ENCODE measurements at regions not wholly inside any gene's neighbourhood (a gene's known extent, or its start where the extent isn't known, plus 50 kb on each side); places are given as distances from the start of the nearest gene placed in this dataset.

DNA sequence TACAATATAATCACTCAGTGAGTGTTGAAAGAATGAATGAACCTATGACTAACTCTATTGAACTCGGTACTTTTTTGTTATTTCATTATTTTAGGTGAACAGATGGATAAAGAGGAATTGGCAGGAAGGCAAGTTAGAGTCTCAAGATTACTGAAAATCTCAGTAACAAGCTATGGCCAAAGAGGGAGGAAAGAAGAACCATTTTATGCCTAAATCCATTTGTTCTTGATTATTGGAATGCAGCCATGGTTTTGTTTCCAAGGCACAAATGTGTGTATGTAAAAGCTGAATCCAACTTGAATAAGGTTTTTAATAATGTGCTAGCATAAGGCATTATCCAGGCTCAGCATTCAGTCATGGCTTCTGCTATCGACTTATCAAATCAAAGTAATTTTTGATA lies 196.4 kb downstream of the DTHD1 start:
- Histone ChIP-seq H3K9me3 (replicated peaks in 1 of 2; ENCODE audit: control insufficient read depth in 1 of 2, insufficient read depth in 1 of 2, low read length in 2 of 2) (no peaks in the 10 kb centered on the region), H2AFZ (ENCODE audit: insufficient read depth, low read depth, low read length, poor library complexity, severe bottlenecking) (no peak overlapping the region), H4K20me1 (ENCODE audit: insufficient read depth, low read length) (no peaks in the 10 kb centered on the region), H3K36me3 (replicated peaks in 1 of 2; ENCODE audit: control insufficient read depth in 1 of 2, insufficient read depth in 2 of 2, low read length in 2 of 2) (no peaks in the 10 kb centered on the region), H3K4me3 (replicated peaks in 1 of 3; ENCODE audit: low read depth in 2 of 3, low read length in 3 of 3) (no peak overlapping the region), H3K27ac (ENCODE audit: low read depth in 1 of 2, low read length in 2 of 2) (no peak overlapping the region), H3K4me2 (replicated peaks; ENCODE audit: extremely low read depth, low read length, poor library complexity, severe bottlenecking) (no peak overlapping the region), H3K4me1 (ENCODE audit: control insufficient read depth in 1 of 2, insufficient read depth in 2 of 2, low read length in 2 of 2) (no peaks in the 10 kb centered on the region), H3K79me2 (ENCODE audit: insufficient read depth, low read length) (no peaks in the 10 kb centered on the region), H3K27me3 (ENCODE audit: control insufficient read depth in 2 of 2, insufficient read depth in 2 of 2, low read length in 2 of 2) (no peaks in the 10 kb centered on the region), H3K9ac (ENCODE audit: insufficient read depth, low read length, poor library complexity, severe bottlenecking) (no peak overlapping the region)
- Mint-ChIP-seq H3K27me3 (ENCODE audit: low read depth in 3 of 3) (peaks cover 0 to 4% (median 0%) of the 10 kb centered on the region in 3 donors), H3K9me3 (peaks cover 0 to 1% (median 0%) of the 10 kb centered on the region in 7 donors), H3K36me3 (no peaks in the 10 kb centered on the region), H3K4me3 (no peak overlapping the region), H3K27ac (no peak overlapping the region), H3K4me1 (no peaks in the 10 kb centered on the region)
- intact Hi-C loops (cut with micrococcal nuclease), result no loop called here
- WGBS (ENCODE audit: insufficient coverage), result no CpG with 5 or more reads among the region's 2 CpGs
- DNase-seq, result no peak
- TF ChIP-seq, protein P1, sequence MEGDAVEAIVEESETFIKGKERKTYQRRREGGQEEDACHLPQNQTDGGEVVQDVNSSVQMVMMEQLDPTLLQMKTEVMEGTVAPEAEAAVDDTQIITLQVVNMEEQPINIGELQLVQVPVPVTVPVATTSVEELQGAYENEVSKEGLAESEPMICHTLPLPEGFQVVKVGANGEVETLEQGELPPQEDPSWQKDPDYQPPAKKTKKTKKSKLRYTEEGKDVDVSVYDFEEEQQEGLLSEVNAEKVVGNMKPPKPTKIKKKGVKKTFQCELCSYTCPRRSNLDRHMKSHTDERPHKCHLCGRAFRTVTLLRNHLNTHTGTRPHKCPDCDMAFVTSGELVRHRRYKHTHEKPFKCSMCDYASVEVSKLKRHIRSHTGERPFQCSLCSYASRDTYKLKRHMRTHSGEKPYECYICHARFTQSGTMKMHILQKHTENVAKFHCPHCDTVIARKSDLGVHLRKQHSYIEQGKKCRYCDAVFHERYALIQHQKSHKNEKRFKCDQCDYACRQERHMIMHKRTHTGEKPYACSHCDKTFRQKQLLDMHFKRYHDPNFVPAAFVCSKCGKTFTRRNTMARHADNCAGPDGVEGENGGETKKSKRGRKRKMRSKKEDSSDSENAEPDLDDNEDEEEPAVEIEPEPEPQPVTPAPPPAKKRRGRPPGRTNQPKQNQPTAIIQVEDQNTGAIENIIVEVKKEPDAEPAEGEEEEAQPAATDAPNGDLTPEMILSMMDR (IDR thresholded peaks at IDR 0.05), result no peak

DNA sequence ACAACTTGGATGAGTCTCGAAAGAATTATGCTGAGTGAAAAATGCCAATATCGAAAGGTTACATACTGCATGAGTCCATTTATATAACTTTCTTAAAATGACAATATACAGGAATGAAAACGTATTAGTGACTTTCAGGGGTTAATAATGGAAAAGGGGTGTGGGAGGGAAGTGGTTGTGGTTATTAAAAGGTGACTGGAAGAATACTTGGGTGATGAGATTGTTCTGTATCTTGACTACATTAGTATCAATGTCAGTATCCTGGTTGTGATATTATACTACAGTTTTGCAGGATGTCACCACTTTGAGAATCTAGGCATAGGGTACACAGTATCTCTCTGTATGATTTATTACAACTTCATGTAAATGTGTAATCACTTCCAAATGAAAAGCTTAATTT lies 204.5 kb downstream of the DTHD1 start:
- no peaks in the 10 kb centered on the region for H3K4me1 Mint-ChIP-seq
- intact Hi-C loops (cut with micrococcal nuclease), result no loop called here

More for the DNA sequence above, 204.5 kb downstream of the DTHD1 start:
- TF ChIP-seq, protein P1 (IDR thresholded peaks at IDR 0.05), result no peak
- no peak overlapping the region for H3K4me3 Mint-ChIP-seq
- Histone ChIP-seq H3K27me3 (ENCODE audit: control insufficient read depth in 2 of 2, insufficient read depth in 2 of 2, low read length in 2 of 2) (no peaks in the 10 kb centered on the region), H3K27ac (ENCODE audit: low read depth in 1 of 2, low read length in 2 of 2) (no peak overlapping the region), H3K4me2 (replicated peaks; ENCODE audit: extremely low read depth, low read length, poor library complexity, severe bottlenecking) (no peak overlapping the region), H3K9me3 (replicated peaks in 1 of 2; ENCODE audit: control insufficient read depth in 1 of 2, insufficient read depth in 1 of 2, low read length in 2 of 2) (no peaks in the 10 kb centered on the region), H4K20me1 (ENCODE audit: insufficient read depth, low read length) (no peaks in the 10 kb centered on the region), H3K36me3 (replicated peaks in 1 of 2; ENCODE audit: control insufficient read depth in 1 of 2, insufficient read depth in 2 of 2, low read length in 2 of 2) (no peaks in the 10 kb centered on the region), H3K79me2 (ENCODE audit: insufficient read depth, low read length) (no peaks in the 10 kb centered on the region), H3K4me3 (replicated peaks in 1 of 3; ENCODE audit: low read depth in 2 of 3, low read length in 3 of 3) (no peak overlapping the region), H3K9ac (ENCODE audit: insufficient read depth, low read length, poor library complexity, severe bottlenecking) (no peak overlapping the region), H3K4me1 (ENCODE audit: control insufficient read depth in 1 of 2, insufficient read depth in 2 of 2, low read length in 2 of 2) (no peaks in the 10 kb centered on the region), H2AFZ (ENCODE audit: insufficient read depth, low read depth, low read length, poor library complexity, severe bottlenecking) (no peak overlapping the region)
- WGBS (ENCODE audit: insufficient coverage), result no CpG with 5 or more reads among the region's 3 CpGs
- H3K9me3 Mint-ChIP-seq, result peaks cover 0 to 2% (median 0%) of the 10 kb centered on the region in 7 donors
- no peak for DNase-seq
- H3K36me3 Mint-ChIP-seq, result no peaks in the 10 kb centered on the region
- no peak overlapping the region for H3K27ac Mint-ChIP-seq
- peaks cover 0 to 1% (median 0%) of the 10 kb centered on the region in 3 donors for H3K27me3 Mint-ChIP-seq (ENCODE audit: low read depth in 3 of 3)
